NCI-H187 treated with DMSO at 0.1 percent for 48 hours (cell line): ENCODE measurements at regions not wholly inside any gene's neighbourhood (a gene's known extent, or its start where the extent isn't known, plus 50 kb on each side); places are given as distances from the start of the nearest gene placed in this dataset.
A peak's percentile ranks its signal among the peaks of the same experiment; 100 is the strongest.

Source experiments
- DNase-seq: peaks from one replicate; lab custom pipeline; 2025; lab: John Stamatoyannopoulos, UW

- DNase-seq, result no peak
Observed at GRCh38 chr16:82567175-82567574, 59.6 kb upstream of the CDH13 start.

DNA sequence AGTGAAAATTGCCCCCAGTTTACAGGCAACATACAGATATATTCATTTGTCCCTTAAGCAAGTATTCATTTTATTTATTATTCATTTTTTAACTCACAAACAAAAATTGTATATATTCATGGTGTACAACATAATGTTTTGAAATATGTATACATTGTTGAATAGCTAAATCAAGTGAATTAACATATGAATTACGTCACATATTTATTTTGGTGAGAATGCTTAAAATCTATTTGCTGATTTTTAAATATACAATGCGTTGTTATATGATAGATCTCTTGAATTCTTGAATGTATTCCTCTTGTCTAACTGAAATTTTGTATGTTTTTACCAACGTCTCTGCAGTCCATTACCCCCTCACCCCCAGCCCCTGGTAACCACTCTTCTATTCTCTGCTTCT is 63.4 kb upstream of the CDH13 start:
- no peak for DNase-seq

GRCh38 chr16:82562183-82562683 is 64.5 kb upstream of the CDH13 start:
- no peak for DNase-seq

DNA sequence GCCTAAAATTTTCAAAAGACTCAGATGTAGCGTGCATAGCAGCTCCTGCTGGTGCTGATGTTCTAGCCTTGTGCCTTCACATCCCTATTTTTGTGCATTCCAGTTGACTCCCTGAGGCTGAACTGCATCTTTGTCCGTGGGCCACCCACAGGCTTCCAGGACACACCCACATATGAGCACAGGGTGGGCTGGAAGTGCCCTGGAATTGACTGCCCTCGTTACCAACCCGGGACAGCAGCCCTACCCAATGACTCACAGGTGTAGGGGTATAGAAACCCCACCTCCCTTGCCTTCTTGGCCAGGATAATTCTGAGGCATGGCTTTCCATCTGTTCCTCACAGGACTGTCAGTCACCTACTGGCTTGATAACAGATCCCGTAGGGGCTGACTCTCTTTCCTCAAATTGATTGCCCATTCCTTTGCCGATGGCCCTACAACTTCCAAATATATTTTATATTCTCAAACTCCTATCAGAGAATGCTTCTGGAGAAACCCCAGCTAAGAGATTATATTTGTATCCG is 65.9 kb upstream of the CDH13 start:
- no peak for DNase-seq

DNA sequence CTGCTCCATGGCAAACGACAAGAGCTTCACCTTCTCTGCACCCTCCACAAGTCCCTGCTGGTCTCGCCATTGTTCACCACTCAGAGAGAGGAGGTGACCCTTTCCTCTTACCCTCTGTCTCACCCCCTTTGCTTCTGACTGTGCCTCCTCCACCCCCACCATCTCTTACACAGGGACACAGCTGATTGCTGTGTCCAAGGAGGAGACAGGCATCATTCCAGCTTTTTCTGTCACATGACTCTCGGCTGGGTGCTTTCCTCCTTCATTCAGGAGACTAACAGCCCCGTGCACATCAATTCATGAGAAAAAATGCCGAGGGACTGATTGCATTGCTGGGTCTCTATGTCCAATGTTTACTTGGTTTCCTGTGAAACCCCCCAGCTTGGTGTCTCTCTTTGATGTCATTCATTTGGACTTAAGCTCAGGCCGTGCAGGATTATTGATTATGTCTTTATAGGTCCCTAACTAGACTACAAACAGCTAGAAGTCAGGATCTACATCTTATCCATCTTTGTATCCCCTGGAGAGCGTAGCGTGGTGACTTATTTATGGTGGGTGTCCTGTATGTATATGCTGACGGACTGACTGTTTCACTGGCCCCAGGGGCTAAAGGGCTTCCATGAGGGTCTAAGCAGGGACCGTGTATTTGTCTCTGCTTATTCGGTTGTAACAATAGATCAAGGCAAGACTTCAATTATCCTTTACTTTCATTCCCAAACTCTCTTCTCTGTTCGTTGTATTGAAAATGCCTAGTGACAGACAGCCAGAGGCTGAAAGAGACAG is 82.2 kb upstream of the CDH13 start:
- DNase-seq, result no peak

- DNase-seq, result no peak
Observed at GRCh38 chr16:82542714-82543113, 84.1 kb upstream of the CDH13 start.

DNA sequence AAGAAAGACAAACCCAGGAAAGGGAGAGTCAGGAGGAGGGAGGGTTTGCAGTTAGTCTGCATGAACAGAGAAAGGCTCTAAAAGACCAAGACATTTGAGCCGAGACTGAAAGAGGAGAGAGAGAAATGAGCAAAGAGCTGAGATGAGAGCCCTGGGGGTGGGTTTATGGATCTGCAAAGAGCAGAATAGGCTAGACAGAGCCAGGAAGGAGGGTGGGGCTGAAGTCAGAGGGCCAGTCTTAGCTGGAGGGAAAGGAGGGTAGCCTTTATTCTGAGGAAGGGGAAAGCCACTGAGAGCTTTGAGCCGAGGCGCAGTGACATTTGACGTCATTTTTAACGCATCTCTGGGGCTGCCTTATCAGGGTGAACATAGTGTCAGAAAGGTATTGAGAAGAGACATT is 85.7 kb upstream of the CDH13 start:
- DNase-seq, result no peak

DNA sequence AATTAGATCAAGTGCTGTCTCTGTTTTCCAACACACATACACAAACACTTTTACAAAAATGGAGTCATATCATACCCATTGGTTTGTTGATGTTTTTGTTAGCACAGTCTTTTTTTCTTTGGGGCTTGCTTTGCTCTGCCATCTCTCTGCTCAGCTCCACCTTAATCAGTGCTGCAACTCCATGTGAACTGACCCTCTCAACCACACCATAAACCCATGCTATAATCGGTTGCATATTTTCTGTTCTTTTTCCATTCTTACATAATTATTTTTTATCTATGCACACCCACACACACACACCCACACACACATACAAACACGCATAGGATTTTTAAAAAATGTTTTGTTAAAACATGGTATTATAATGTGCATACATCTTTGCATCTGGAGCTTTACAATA is 91.0 kb upstream of the CDH13 start:
- DNase-seq, result no peak

GRCh38 chr16:82535262-82535661 is 91.5 kb upstream of the CDH13 start:
- DNase-seq, result no peak

GRCh38 chr16:82533189-82533588 is 93.6 kb upstream of the CDH13 start:
- DNase-seq, result no peak

DNA sequence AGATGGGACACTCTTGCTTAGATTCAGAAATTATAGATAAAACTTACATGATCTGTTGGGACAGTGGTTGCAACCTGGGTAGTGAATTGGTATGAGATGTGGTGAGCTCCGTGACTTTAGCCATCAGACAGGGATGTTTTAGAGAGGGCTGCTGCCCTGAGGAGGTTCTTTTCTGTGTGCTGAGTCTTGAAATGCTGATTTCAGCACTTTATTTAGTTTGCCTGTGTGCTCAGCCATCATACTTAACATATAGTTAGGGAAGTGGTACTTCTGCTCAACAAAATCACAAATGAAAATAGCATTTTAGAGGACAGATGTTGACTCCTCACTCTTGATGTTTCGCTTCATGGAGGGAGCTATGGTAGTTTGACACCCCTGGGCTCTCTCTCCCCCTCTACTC is 95.9 kb upstream of the CDH13 start:
- DNase-seq, result no peak

DNA sequence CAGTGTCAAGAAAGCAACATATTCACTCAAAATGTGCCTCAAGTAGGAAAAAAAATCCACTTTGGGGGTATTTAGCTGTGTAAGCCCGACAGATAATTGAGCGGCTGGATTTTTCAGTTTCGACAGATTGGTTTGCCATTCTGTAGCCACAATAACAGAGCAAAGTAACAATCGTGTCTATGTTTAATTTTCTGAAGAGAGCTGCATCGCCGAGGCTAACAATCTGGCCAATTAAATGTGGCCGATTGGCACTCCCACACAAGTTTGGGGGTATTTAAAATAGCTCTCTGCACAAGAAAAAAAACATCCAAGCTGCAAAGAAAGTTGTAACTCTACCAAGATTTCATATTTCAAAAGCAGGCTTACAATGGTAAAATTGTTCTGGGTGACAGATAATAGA is 99.7 kb upstream of the CDH13 start:
- DNase-seq, result no peak

- DNase-seq, result no peak
Observed at GRCh38 chr16:82524976-82525375, 101.8 kb upstream of the CDH13 start.

- no peak for DNase-seq
Observed at GRCh38 chr16:82523815-82524214, 103.0 kb upstream of the CDH13 start.

GRCh38 chr16:82522026-82522425 is 104.7 kb upstream of the CDH13 start:
- no peak for DNase-seq

- DNase-seq, result no peak
Observed at GRCh38 chr16:82518811-82519210, 108.0 kb upstream of the CDH13 start.

GRCh38 chr16:82514262-82514661 is 112.5 kb upstream of the CDH13 start:
- no peak for DNase-seq

- no peak for DNase-seq
Observed at GRCh38 chr16:82510789-82511305, 115.9 kb upstream of the CDH13 start.

DNA sequence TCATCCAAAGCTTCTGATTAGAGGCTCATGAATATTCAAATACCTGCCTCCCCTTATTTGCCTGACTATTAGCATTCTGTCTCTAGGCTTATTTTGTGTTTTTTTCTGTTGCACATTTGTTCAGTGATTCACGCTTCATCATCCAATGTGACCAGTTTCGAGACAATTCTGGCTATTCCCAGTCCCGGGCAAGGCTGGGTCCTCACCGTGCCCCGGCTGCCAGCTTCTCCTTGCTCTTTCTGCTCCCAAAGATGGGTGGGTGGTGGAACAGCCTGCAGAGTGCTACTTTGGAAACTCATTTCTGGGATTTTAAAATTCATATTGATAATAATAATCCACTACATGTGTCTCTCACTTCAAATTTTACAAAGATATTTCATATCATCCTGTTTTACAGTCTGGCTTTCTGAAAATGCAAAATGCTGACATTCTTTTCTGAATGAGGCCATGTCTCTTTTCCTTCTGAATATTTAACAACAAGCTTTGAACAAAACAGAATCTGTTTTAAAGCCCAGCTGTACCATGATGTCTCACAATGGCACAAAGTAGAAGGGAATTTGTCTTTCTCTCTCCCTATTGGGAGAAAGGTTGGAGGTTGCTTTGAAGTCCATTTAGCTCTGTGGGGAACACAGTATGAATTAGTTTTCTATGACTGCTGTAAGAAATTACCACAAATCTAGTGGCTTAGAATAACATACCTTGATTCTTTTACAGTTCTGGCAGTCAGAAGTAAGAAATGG is 116.9 kb upstream of the CDH13 start:
- no peak for DNase-seq

- peak; percentile 38 for DNase-seq
Observed at GRCh38 chr16:82506692-82507670, 119.8 kb upstream of the CDH13 start.

DNA sequence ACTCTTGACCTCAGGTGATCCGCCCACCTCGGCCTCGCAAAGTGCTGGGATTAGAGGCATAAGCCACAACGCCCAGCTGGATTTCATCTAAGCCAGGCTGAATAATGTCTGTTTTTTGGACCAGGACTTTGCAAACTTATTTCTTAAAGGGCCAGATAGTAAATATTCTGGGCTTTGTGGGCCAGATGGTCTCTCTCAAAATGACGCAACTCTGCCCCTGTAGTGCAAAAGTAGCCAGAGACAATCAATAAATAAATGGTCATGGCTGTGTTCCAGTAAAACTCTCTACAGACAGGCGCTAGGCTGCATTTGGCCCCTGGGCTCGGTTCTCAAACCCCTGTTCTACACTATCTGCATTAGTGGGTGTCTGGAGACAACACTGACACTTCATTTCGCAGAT is 121.9 kb upstream of the CDH13 start:
- DNase-seq, result no peak

DNA sequence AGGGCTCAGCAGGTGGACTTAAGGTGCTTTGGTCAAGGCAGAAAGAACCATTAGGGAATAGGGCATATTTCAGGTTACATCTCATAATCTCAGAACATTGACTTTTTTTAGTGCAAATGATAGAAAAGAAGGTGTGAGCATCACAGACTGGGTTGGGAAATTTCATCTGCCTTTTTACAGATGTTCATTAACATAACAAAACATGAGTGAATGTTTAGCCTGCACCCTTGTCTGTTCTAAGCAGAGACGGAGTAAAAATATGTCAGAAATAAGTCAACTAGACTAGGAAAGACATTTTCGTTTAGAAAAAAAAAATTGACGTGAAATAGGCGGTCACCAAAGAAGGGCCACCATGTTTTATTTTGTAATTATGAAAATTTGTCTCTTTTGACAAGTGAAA is 127.5 kb upstream of the CDH13 start:
- DNase-seq, result no peak
